GM23338 (cell line): ENCODE measurements at regions not wholly inside any gene's neighbourhood (a gene's known extent, or its start where the extent isn't known, plus 50 kb on each side); places are given as distances from the start of the nearest gene placed in this dataset.

Source experiments
- ATAC-seq: fragments of 200-7000 bp; cut with Tn5 transposase; 3 replicates; pipeline ENCODE4 v1.9.1; 2020
- DNase-seq: peaks from one replicate; pipeline ENCODE4 v3.0.0-alpha.2; 2015; ENCODE audit warnings: low spot score
- H2AFZ ChIP-seq: fragments of 200-600 bp; sonication (generic); 2 replicates; pipeline ENCODE4 v1.8.0; 2016; ENCODE audit warnings: antibody characterized with exemption, mild to moderate bottlenecking, moderate library complexity
- H3F3A ChIP-seq: fragments of 200-600 bp; sonication (generic); replicated peaks from 2 replicates; pipeline ENCODE4 v1.8.0; 2017; ENCODE audit warnings: antibody characterized with exemption, mixed run types, low read depth
- H3K27ac ChIP-seq: fragments of 200-600 bp; sonication (generic); 2 replicates; pipeline ENCODE4 v1.6.1; 2016; ENCODE audit warnings: low read depth
- H3K27me3 ChIP-seq: fragments of 200-600 bp; sonication (generic); 2 replicates; pipeline ENCODE4 v1.8.0; 2016; ENCODE audit warnings: mild to moderate bottlenecking, mixed run types, moderate library complexity; ENCODE audit not compliant: insufficient read depth
- H3K36me3 ChIP-seq: fragments of 200-600 bp; sonication (generic); 2 replicates; pipeline ENCODE4 v1.8.0; 2016; ENCODE audit warnings: mild to moderate bottlenecking; ENCODE audit not compliant: insufficient read depth
- H3K4me1 ChIP-seq: fragments of 200-600 bp; sonication (generic); 2 replicates; pipeline ENCODE4 v1.8.0; 2016; ENCODE audit warnings: mild to moderate bottlenecking, moderate library complexity; ENCODE audit not compliant: insufficient read depth
- H3K4me2 ChIP-seq: fragments of 200-600 bp; sonication (generic); 2 replicates; pipeline ENCODE4 v1.7.1; 2017; ENCODE audit warnings: mixed run types
- H3K4me3 ChIP-seq: fragments of 200-600 bp; sonication (generic); 2 replicates; pipeline ENCODE4 v1.6.1; 2016; ENCODE audit warnings: mixed run types
- H3K79me2 ChIP-seq: fragments of 200-600 bp; sonication (generic); replicated peaks from 2 replicates; pipeline ENCODE4 v1.8.0; 2017; ENCODE audit warnings: mild to moderate bottlenecking; ENCODE audit not compliant: insufficient read depth
- H3K9me2 ChIP-seq: fragments of 200-600 bp; sonication (generic); 2 replicates; pipeline ENCODE4 v1.8.0; 2017; ENCODE audit not compliant: insufficient read depth
- H4K20me1 ChIP-seq: fragments of 200-600 bp; sonication (generic); replicated peaks from 2 replicates; pipeline ENCODE4 v1.8.0; 2017; ENCODE audit warnings: mild to moderate bottlenecking; ENCODE audit not compliant: insufficient read depth
- H3K27ac Mint-ChIP-seq: 2 replicates; pipeline ENCODE4 v1.8.0; 2020; ENCODE audit warnings: inconsistent platforms, mild to moderate bottlenecking, moderate library complexity, mixed read lengths
- H3K27me3 Mint-ChIP-seq: 3 replicates; pipeline ENCODE4 v1.8.0; 2022; ENCODE audit warnings: low read depth, mild to moderate bottlenecking, moderate library complexity, mixed read lengths, inconsistent platforms; ENCODE audit not compliant: insufficient read depth, poor library complexity
- H3K36me3 Mint-ChIP-seq: 3 replicates; pipeline ENCODE4 v1.8.0; 2021; ENCODE audit warnings: low read depth, mild to moderate bottlenecking, inconsistent platforms, moderate library complexity, mixed read lengths
- H3K4me1 Mint-ChIP-seq: 3 replicates; pipeline ENCODE4 v1.8.0; 2020; ENCODE audit warnings: mild to moderate bottlenecking, inconsistent platforms, mixed read lengths
- H3K4me3 Mint-ChIP-seq: 3 replicates; pipeline ENCODE4 v1.8.0; 2021; ENCODE audit warnings: moderate library complexity, mild to moderate bottlenecking, inconsistent platforms, mixed read lengths
- H3K9me3 Mint-ChIP-seq: 3 replicates; pipeline ENCODE4 v1.8.0; 2020; ENCODE audit warnings: moderate library complexity, mild to moderate bottlenecking, inconsistent platforms, mixed read lengths
- CREB1 ChIP-seq: fragments of 250-450 bp; sonication (Bioruptor Pico); IDR thresholded peaks from 2 replicates; pipeline ENCODE4 v1.5.0; 2020; ENCODE audit warnings: low read depth, mild to moderate bottlenecking, moderate library complexity
- ETS1 ChIP-seq: IDR thresholded peaks from 2 replicates; pipeline ENCODE4 v1.6.1; 2016; ENCODE audit warnings: antibody characterized with exemption
- EZH2 ChIP-seq: fragments of 200-600 bp; sonication (generic); IDR thresholded peaks from one replicate; pipeline ENCODE4 v1.8.0; 2017; ENCODE audit warnings: antibody characterized with exemption, mild to moderate bottlenecking, low read depth; ENCODE audit not compliant: unreplicated experiment
- NANOG ChIP-seq: IDR thresholded peaks from 2 replicates; pipeline ENCODE4 v1.6.1; 2016; ENCODE audit warnings: antibody characterized with exemption, borderline replicate concordance
- POLR2AphosphoS5 ChIP-seq: IDR thresholded peaks from 2 replicates; pipeline ENCODE4 v1.6.1; 2016; ENCODE audit warnings: antibody characterized with exemption, low read depth
- STAT1 ChIP-seq: IDR thresholded peaks from one replicate; pipeline ENCODE4 v1.6.1; 2016; ENCODE audit warnings: antibody characterized with exemption; ENCODE audit not compliant: unreplicated experiment
- ZNF331 ChIP-seq: fragments of 250-450 bp; sonication (Bioruptor Pico); IDR thresholded peaks from 2 replicates; pipeline ENCODE4 v1.5.0; 2020; ENCODE audit warnings: low read depth, mild to moderate bottlenecking, moderate library complexity
- ZNF462 ChIP-seq: fragments of 250-450 bp; sonication (Bioruptor Pico); IDR thresholded peaks from 2 replicates; pipeline ENCODE4 v1.5.0; 2020; ENCODE audit warnings: mild to moderate bottlenecking, moderate library complexity

- no peak for TF ChIP-seq ZNF462 (CRISPR knock-in tag)
- TF ChIP-seq ZNF331 (CRISPR knock-in tag): no peak
- TF ChIP-seq POLR2AphosphoS5: no peak
Measured at GRCh38 chr18:60075477-60075876, 175.7 kb downstream of the PMAIP1 start (continued).

- H3K4me2 ChIP-seq: no peak overlapping the region
- H3K27me3 ChIP-seq: no peaks in the 10 kb centered on the region
- no peaks in the 10 kb centered on the region for H4K20me1 ChIP-seq
- H3K36me3 ChIP-seq: no peaks in the 10 kb centered on the region
- no peak overlapping the region for H3K27ac ChIP-seq
- peaks cover 24% of the 10 kb centered on the region for H3K4me1 ChIP-seq
- H3K27me3 Mint-ChIP-seq: peaks cover 2% of the 10 kb centered on the region
- H3K4me1 Mint-ChIP-seq: peaks cover 21% of the 10 kb centered on the region
- H2AFZ ChIP-seq: peak overlapping the region; percentile 69; the same call in 1 of the 2 replicates
- no peak overlapping the region for H3K27ac Mint-ChIP-seq
- peaks cover 19% of the 10 kb centered on the region for H3K36me3 Mint-ChIP-seq
- H3K9me2 ChIP-seq: peaks cover 1% of the 10 kb centered on the region; the same call in 1 of the 2 replicates
- no peak overlapping the region for H3K4me3 Mint-ChIP-seq
- no peak for DNase-seq
- H3K79me2 ChIP-seq: no peaks in the 10 kb centered on the region
- no peak overlapping the region for H3K4me3 ChIP-seq
- H3F3A ChIP-seq: no peaks in the 10 kb centered on the region
- ATAC-seq: no peak
- H3K9me3 Mint-ChIP-seq: peaks cover 14% of the 10 kb centered on the region
- no peak for TF ChIP-seq ZNF331 (CRISPR knock-in tag)
- TF ChIP-seq STAT1: no peak
- TF ChIP-seq NANOG: no peak
- TF ChIP-seq ETS1: no peak
- TF ChIP-seq EZH2: no peak
- TF ChIP-seq ZNF462 (CRISPR knock-in tag): no peak
- no peak for TF ChIP-seq CREB1
Measured at GRCh38 chr18:60070631-60071030, 170.8 kb downstream of the PMAIP1 start.
